VCaP (cell line): ENCODE measurements at regions not wholly inside any gene's neighbourhood (a gene's known extent, or its start where the extent isn't known, plus 50 kb on each side); places are given as distances from the start of the nearest gene placed in this dataset.
"Not testable (repeated sequence)": the region's sequence is repeated elsewhere in the genome, so short reads cannot be mapped to it uniquely, and the experiment has no call there.

Source experiments
- H3K27ac ChIP-seq: fragments of 450-650 bp; 2 replicates; pipeline ENCODE4 v1.5.1; 2017
- CTCF ChIP-seq: fragments of 450-650 bp; conservative IDR thresholded peaks from 2 replicates; pipeline ENCODE4 v1.5.1; 2017; ENCODE audit warnings: mild to moderate bottlenecking, moderate library complexity

- TF ChIP-seq CTCF = no peak
- H3K27ac ChIP-seq = no peak overlapping the region
Observed at GRCh38 chr14:38951451-38951850, 151.6 kb downstream of the SEC23A start.

GRCh38 chr14:38950676-38951075 lies 152.4 kb downstream of the SEC23A start:
- H3K27ac ChIP-seq = no peak overlapping the region
- no peak for TF ChIP-seq CTCF

GRCh38 chr14:38948576-38948975 lies 154.5 kb downstream of the SEC23A start:
- no peak overlapping the region for H3K27ac ChIP-seq
- TF ChIP-seq CTCF = no peak

GRCh38 chr14:38948171-38948570 lies 154.9 kb downstream of the SEC23A start:
- H3K27ac ChIP-seq = no peak overlapping the region
- TF ChIP-seq CTCF = no peak

GRCh38 chr14:38947343-38947742 lies 155.7 kb downstream of the SEC23A start:
- no peak for TF ChIP-seq CTCF
- no peak overlapping the region for H3K27ac ChIP-seq

- H3K27ac ChIP-seq = no peak overlapping the region
- TF ChIP-seq CTCF = no peak
Observed at GRCh38 chr14:38944691-38945090, 158.3 kb downstream of the SEC23A start.

GRCh38 chr14:38941488-38941887 lies 161.5 kb downstream of the SEC23A start:
- no peak overlapping the region for H3K27ac ChIP-seq

GRCh38 chr14:38932653-38933000 lies 170.4 kb downstream of the SEC23A start:
- H3K27ac ChIP-seq = not testable (repeated sequence)

More at GRCh38 chr14:38941488-38941887, 161.5 kb downstream of the SEC23A start:
- no peak for TF ChIP-seq CTCF
